ENCODE measurements at regions not wholly inside any gene's neighbourhood (a gene's known extent, or its start where the extent isn't known, plus 50 kb on each side); places are given as distances from the start of the nearest gene placed in this dataset.
"Not testable (repeated sequence)": the region's sequence is repeated elsewhere in the genome, so short reads cannot be mapped to it uniquely, and the experiment has no call there.

GRCh38 chr22:15911704-15912103 is 221.9 kb downstream of the POTEH start:
- FAIRE-seq; H3K36me3 ChIP-seq (ENCODE audit: control insufficient read depth, insufficient read depth, low read length); H3K4me3 ChIP-seq (ENCODE audit: low read depth, low read length); H3K27me3 ChIP-seq (ENCODE audit: control insufficient read depth, insufficient read depth, low read length); DNase-seq (ENCODE audit: low read depth): not testable (repeated sequence)

- H3K27me3 ChIP-seq (ENCODE audit: control insufficient read depth, insufficient read depth, low read length); H3K4me3 ChIP-seq (ENCODE audit: low read depth, low read length); DNase-seq (ENCODE audit: low read depth); FAIRE-seq; H3K36me3 ChIP-seq (ENCODE audit: control insufficient read depth, insufficient read depth, low read length): not testable (repeated sequence)
These were observed 229.3 kb downstream of the POTEH start for GRCh38 chr22:15919120-15919519.

GRCh38 chr22:15920941-15921340 is 231.1 kb downstream of the POTEH start:
- FAIRE-seq; H3K4me3 ChIP-seq (ENCODE audit: low read depth, low read length): not testable (repeated sequence)

GRCh38 chr22:15922132-15922531 is 232.3 kb downstream of the POTEH start:
- not testable (repeated sequence) for FAIRE-seq; H3K36me3 ChIP-seq (ENCODE audit: control insufficient read depth, insufficient read depth, low read length); H3K4me3 ChIP-seq (ENCODE audit: low read depth, low read length); DNase-seq (ENCODE audit: low read depth); H3K27me3 ChIP-seq (ENCODE audit: control insufficient read depth, insufficient read depth, low read length)

More at GRCh38 chr22:15920941-15921340, 231.1 kb downstream of the POTEH start:
- not testable (repeated sequence) for DNase-seq (ENCODE audit: low read depth); H3K27me3 ChIP-seq (ENCODE audit: control insufficient read depth, insufficient read depth, low read length); H3K36me3 ChIP-seq (ENCODE audit: control insufficient read depth, insufficient read depth, low read length)

- H3K36me3 ChIP-seq (ENCODE audit: control insufficient read depth, insufficient read depth, low read length); H3K4me3 ChIP-seq (ENCODE audit: low read depth, low read length); FAIRE-seq; H3K27me3 ChIP-seq (ENCODE audit: control insufficient read depth, insufficient read depth, low read length); DNase-seq (ENCODE audit: low read depth): not testable (repeated sequence)
These were observed 232.8 kb downstream of the POTEH start for GRCh38 chr22:15922666-15923065.

GRCh38 chr22:15924820-15925219 is 235.0 kb downstream of the POTEH start:
- not testable (repeated sequence) for H3K4me3 ChIP-seq (ENCODE audit: low read depth, low read length); H3K36me3 ChIP-seq (ENCODE audit: control insufficient read depth, insufficient read depth, low read length); H3K27me3 ChIP-seq (ENCODE audit: control insufficient read depth, insufficient read depth, low read length); FAIRE-seq; DNase-seq (ENCODE audit: low read depth)

- not testable (repeated sequence) for H3K27me3 ChIP-seq (ENCODE audit: control insufficient read depth, insufficient read depth, low read length); DNase-seq (ENCODE audit: low read depth); FAIRE-seq; H3K4me3 ChIP-seq (ENCODE audit: low read depth, low read length); H3K36me3 ChIP-seq (ENCODE audit: control insufficient read depth, insufficient read depth, low read length)
These were observed 237.3 kb downstream of the POTEH start for GRCh38 chr22:15927172-15927571.

Measured in bronchial epithelial cell (primary cell).